ENCODE measurements at regions not wholly inside any gene's neighbourhood (a gene's known extent, or its start where the extent isn't known, plus 50 kb on each side); places are given as distances from the start of the nearest gene placed in this dataset.
A peak's percentile ranks its signal among the peaks of the same experiment; 100 is the strongest.

GRCh38 chr5:18099261-18099660 is 465.0 kb downstream of the TAF11L14 start:
- H3K79me2 ChIP-seq (replicated peaks; ENCODE audit: insufficient read depth), result no peaks in the 10 kb centered on the region
- H3K9me3 Mint-ChIP-seq, result no peaks in the 10 kb centered on the region
- no peaks in the 10 kb centered on the region for H3K27me3 ChIP-seq (ENCODE audit: insufficient read depth)
- no peaks in the 10 kb centered on the region for H3K27me3 Mint-ChIP-seq (ENCODE audit: insufficient read depth, low read depth, poor library complexity)
- no peaks in the 10 kb centered on the region for H3K9me2 ChIP-seq (ENCODE audit: insufficient read depth)
- H3K27ac ChIP-seq (ENCODE audit: low read depth), result no peak overlapping the region
- H3K27ac Mint-ChIP-seq, result no peak overlapping the region
- no peaks in the 10 kb centered on the region for H3F3A ChIP-seq (replicated peaks; ENCODE audit: low read depth)
- TF ChIP-seq EZH2phosphoT487 (IDR thresholded peaks at IDR 0.05; ENCODE audit: unreplicated experiment), result no peak
- no peak for TF ChIP-seq EZH2 (IDR thresholded peaks at IDR 0.05; ENCODE audit: low read depth, unreplicated experiment)
- no peak for TF ChIP-seq ZNF331 (CRISPR knock-in tag; IDR thresholded peaks at IDR 0.05; ENCODE audit: low read depth)
- no peak for TF ChIP-seq NANOG (IDR thresholded peaks at IDR 0.05; ENCODE audit: borderline replicate concordance)
- no peak for TF ChIP-seq JUNB (IDR thresholded peaks at IDR 0.05; ENCODE audit: unreplicated experiment)
- TF ChIP-seq ZNF114 (CRISPR knock-in tag; IDR thresholded peaks at IDR 0.05), result no peak
- no peak for TF ChIP-seq POLR2AphosphoS5 (IDR thresholded peaks at IDR 0.05; ENCODE audit: low read depth)
- TF ChIP-seq CREB1 (CRISPR knock-in tag; IDR thresholded peaks at IDR 0.05; ENCODE audit: low read depth), result no peak
- no peak for TF ChIP-seq REST (IDR thresholded peaks at IDR 0.05; ENCODE audit: unreplicated experiment)
- TF ChIP-seq ZNF462 (CRISPR knock-in tag; IDR thresholded peaks at IDR 0.05), result no peak
- TF ChIP-seq ETS1 (IDR thresholded peaks at IDR 0.05), result no peak
- TF ChIP-seq STAT1 (IDR thresholded peaks at IDR 0.05; ENCODE audit: unreplicated experiment), result no peak
- TF ChIP-seq CTCF (conservative IDR thresholded peaks at IDR 0.05; ENCODE audit: low read depth in 2 of 2), result no peak
- DNase-seq (ENCODE audit: low spot score), result no peak
- no peak overlapping the region for H3K4me3 ChIP-seq
- no peak overlapping the region for H2AFZ ChIP-seq
- no peak for ATAC-seq
- no peaks in the 10 kb centered on the region for H3K36me3 Mint-ChIP-seq (ENCODE audit: low read depth)
- H3K4me1 ChIP-seq (ENCODE audit: insufficient read depth), result peaks cover 20% of the 10 kb centered on the region
- H3K36me3 ChIP-seq (ENCODE audit: insufficient read depth), result no peaks in the 10 kb centered on the region
- H3K4me2 ChIP-seq, result peak overlapping the region; percentile 23; the same call in 1 of the 2 replicates
- H4K20me1 ChIP-seq (replicated peaks; ENCODE audit: insufficient read depth), result no peaks in the 10 kb centered on the region
- H3K4me1 Mint-ChIP-seq, result peaks cover 17% of the 10 kb centered on the region
- no peak overlapping the region for H3K4me3 Mint-ChIP-seq
